Fibroblast of pulmonary artery (primary cell): ENCODE measurements at regions not wholly inside any gene's neighbourhood (a gene's known extent, or its start where the extent isn't known, plus 50 kb on each side); places are given as distances from the start of the nearest gene placed in this dataset.

Source experiments
- DNase-seq: peaks from one replicate; pipeline ENCODE4 v3.0.0-alpha.2; 2010; ENCODE audit warnings: low read depth
- H3K4me3 ChIP-seq: replicated peaks from 2 replicates; pipeline ENCODE4 v1.5.1; 2011; ENCODE audit warnings: low read depth, mild to moderate bottlenecking, control low read depth, low read length, moderate library complexity
- CTCF ChIP-seq: IDR thresholded peaks from 2 replicates; pipeline ENCODE4 v1.5.1; 2011; ENCODE audit warnings: mild to moderate bottlenecking, control low read depth, low read length, inconsistent platforms; ENCODE audit errors: missing control alignments

DNA sequence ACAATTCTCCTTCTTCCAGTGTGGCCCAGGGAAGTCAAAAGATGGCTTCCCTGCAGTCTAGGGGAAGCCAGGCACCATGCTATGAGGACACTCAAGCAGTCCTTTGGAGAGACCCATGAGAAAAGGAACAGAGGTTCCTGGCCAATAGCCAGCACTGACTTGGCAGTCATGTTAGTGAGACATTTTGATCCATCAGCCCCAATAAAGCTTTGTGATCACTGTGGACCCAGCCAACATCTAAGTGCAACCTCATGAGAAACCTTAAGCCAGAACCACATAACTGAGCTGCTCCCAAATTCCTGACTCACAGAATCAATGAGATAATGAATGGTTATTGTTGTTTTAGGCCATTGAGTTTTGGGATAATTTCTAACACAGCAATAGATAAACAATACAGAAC lies 51.0 kb upstream of the NAP1L1 start:
- TF ChIP-seq CTCF: no peak
- no peak for DNase-seq
- H3K4me3 ChIP-seq: no peak overlapping the region
